ENCODE measurements at regions not wholly inside any gene's neighbourhood (a gene's known extent, or its start where the extent isn't known, plus 50 kb on each side); places are given as distances from the start of the nearest gene placed in this dataset.

- no peak for DNase-seq
These were observed 1254.2 kb downstream of the FSCB start for GRCh38 chr14:43252866-43253265.

GRCh38 chr14:43249591-43249990 lies 1257.5 kb downstream of the FSCB start:
- no peak for DNase-seq

- no peak for DNase-seq
These were observed 1258.0 kb downstream of the FSCB start for GRCh38 chr14:43249116-43249515.

GRCh38 chr14:43247877-43248276 lies 1259.2 kb downstream of the FSCB start:
- no peak for DNase-seq

GRCh38 chr14:43244142-43244625 lies 1262.9 kb downstream of the FSCB start:
- DNase-seq, result no peak

- DNase-seq, result no peak
These were observed 1263.9 kb downstream of the FSCB start for GRCh38 chr14:43243168-43243567.

GRCh38 chr14:43232261-43232660 lies 1274.8 kb downstream of the FSCB start:
- no peak for DNase-seq

- DNase-seq, result no peak
These were observed 1291.6 kb downstream of the FSCB start for GRCh38 chr14:43215524-43215923.

- DNase-seq, result no peak
These were observed 1299.9 kb downstream of the FSCB start for GRCh38 chr14:43207189-43207588.

GRCh38 chr14:43204816-43205215 lies 1302.3 kb downstream of the FSCB start:
- no peak for DNase-seq

- DNase-seq, result no peak
These were observed 1306.6 kb downstream of the FSCB start for GRCh38 chr14:43200519-43200918.

GRCh38 chr14:43198465-43198864 lies 1308.6 kb downstream of the FSCB start:
- DNase-seq, result no peak

GRCh38 chr14:43184540-43184939 lies 1322.5 kb downstream of the FSCB start:
- DNase-seq, result no peak

GRCh38 chr14:43183916-43184315 lies 1323.2 kb downstream of the FSCB start:
- DNase-seq, result no peak

GRCh38 chr14:43175896-43176295 lies 1331.2 kb downstream of the FSCB start:
- no peak for DNase-seq

- DNase-seq, result no peak
These were observed 1334.1 kb downstream of the FSCB start for GRCh38 chr14:43172899-43173548.

GRCh38 chr14:43169722-43170121 lies 1337.4 kb downstream of the FSCB start:
- no peak for DNase-seq

GRCh38 chr14:43168371-43168925 lies 1338.6 kb downstream of the FSCB start:
- DNase-seq, result no peak

GRCh38 chr14:43166163-43166562 lies 1340.9 kb downstream of the FSCB start:
- DNase-seq, result no peak

- no peak for DNase-seq
These were observed 1341.4 kb downstream of the FSCB start for GRCh38 chr14:43165651-43166050.

GRCh38 chr14:43161477-43161876 lies 1345.6 kb downstream of the FSCB start:
- no peak for DNase-seq

GRCh38 chr14:43157661-43158060 lies 1349.4 kb downstream of the FSCB start:
- DNase-seq, result no peak

- no peak for DNase-seq
These were observed 1351.2 kb downstream of the FSCB start for GRCh38 chr14:43155924-43156323.

GRCh38 chr14:43155258-43155657 lies 1351.8 kb downstream of the FSCB start:
- no peak for DNase-seq

GRCh38 chr14:43147485-43147884 lies 1359.6 kb downstream of the FSCB start:
- DNase-seq, result no peak
